Fibroblast of lung (primary cell): ENCODE measurements at regions not wholly inside any gene's neighbourhood (a gene's known extent, or its start where the extent isn't known, plus 50 kb on each side); places are given as distances from the start of the nearest gene placed in this dataset.

ENCODE experiments used
- DNase-seq, 2 donors: peaks; one replicate each; pipeline versions ENCODE4 v3.0.0 to v3.0.0-alpha.2; 2010; ENCODE audit warnings: low read depth in 2 of 2
- H2AFZ ChIP-seq: 2 replicates; pipeline ENCODE4 v1.5.1; 2012; ENCODE audit warnings: low read length, control low read depth, inconsistent platforms
- H3K27ac ChIP-seq: 2 replicates; pipeline ENCODE4 v1.5.1; 2011; ENCODE audit warnings: low read length, control low read depth; ENCODE audit not compliant: insufficient read depth
- H3K27me3 ChIP-seq: 2 replicates; pipeline ENCODE4 v1.5.1; 2011; ENCODE audit warnings: mild to moderate bottlenecking, low read length; ENCODE audit not compliant: control insufficient read depth, insufficient read depth
- H3K36me3 ChIP-seq: 2 replicates; pipeline ENCODE4 v1.5.1; 2011; ENCODE audit warnings: low read length; ENCODE audit not compliant: control insufficient read depth, insufficient read depth
- H3K4me1 ChIP-seq: 2 replicates; pipeline ENCODE4 v1.5.1; 2011; ENCODE audit warnings: low read length; ENCODE audit not compliant: control insufficient read depth, insufficient read depth; ENCODE audit errors: extremely low read depth
- H3K4me2 ChIP-seq: 2 replicates; pipeline ENCODE4 v1.5.1; 2011; ENCODE audit warnings: low read length, control low read depth; ENCODE audit not compliant: insufficient read depth; ENCODE audit errors: extremely low read depth
- H3K4me3 ChIP-seq, 4 experiments: fragments of 200-600 bp in 1 of 4; sonication (generic) in 1 of 4; replicated peaks in 1 of 4; 2 replicates each; pipeline ENCODE4 v1.5.1; 2011 to 2016; ENCODE audit warnings: low read length in 4 of 4, low read depth in 3 of 4, mild to moderate bottlenecking in 3 of 4, control low read depth in 2 of 4, inconsistent platforms in 1 of 4, mixed read lengths in 1 of 4; ENCODE audit not compliant: insufficient read depth in 1 of 4; ENCODE audit errors: control extremely low read depth in 1 of 4
- H3K79me2 ChIP-seq: 2 replicates; pipeline ENCODE4 v1.5.1; 2012; ENCODE audit warnings: mild to moderate bottlenecking, low read length, inconsistent platforms; ENCODE audit not compliant: control insufficient read depth, insufficient read depth
- H3K9ac ChIP-seq: 2 replicates; pipeline ENCODE4 v1.5.1; 2011; ENCODE audit warnings: mild to moderate bottlenecking, low read length, control low read depth; ENCODE audit not compliant: insufficient read depth
- H3K9me3 ChIP-seq: 2 replicates; pipeline ENCODE4 v1.5.1; 2012; ENCODE audit warnings: low read depth, low read length; ENCODE audit not compliant: control insufficient read depth, insufficient read depth
- H4K20me1 ChIP-seq: 2 replicates; pipeline ENCODE4 v1.5.1; 2011; ENCODE audit warnings: low read length; ENCODE audit not compliant: control insufficient read depth, insufficient read depth; ENCODE audit errors: extremely low read depth
- CTCF ChIP-seq, 2 donors: IDR thresholded peaks in 1 of 2; conservative IDR thresholded peaks in 1 of 2; 1 replicate in 1 of 2; 2 replicates in 1 of 2; pipeline ENCODE4 v1.5.1; 2011 to 2012; ENCODE audit warnings: low read length in 2 of 2, control low read depth in 1 of 2, inconsistent platforms in 1 of 2, low read depth in 1 of 2, mild to moderate bottlenecking in 1 of 2
- EZH2 ChIP-seq: IDR thresholded peaks from 2 replicates; pipeline ENCODE4 v1.5.1; 2012; ENCODE audit warnings: low read length, control low read depth, mild to moderate bottlenecking; ENCODE audit errors: missing control alignments

- DNase-seq: no peak
- H3K9me3 ChIP-seq: no peaks in the 10 kb centered on the region
These were observed 2163.1 kb upstream of the PCDH20 start for GRCh38 chr13:63578796-63579195.

GRCh38 chr13:63567031-63567430 is 2151.4 kb upstream of the PCDH20 start:
- H3K27me3 ChIP-seq: no peaks in the 10 kb centered on the region
- no peaks in the 10 kb centered on the region for H3K9me3 ChIP-seq
- no peak overlapping the region for H2AFZ ChIP-seq
- no peak for DNase-seq
- no peak overlapping the region for H3K27ac ChIP-seq
- no peak overlapping the region for H3K9ac ChIP-seq
- no peak overlapping the region for H3K4me2 ChIP-seq
- H3K4me1 ChIP-seq: no peaks in the 10 kb centered on the region
- no peaks in the 10 kb centered on the region for H3K36me3 ChIP-seq
- no peaks in the 10 kb centered on the region for H4K20me1 ChIP-seq
- TF ChIP-seq CTCF (conservative IDR thresholded peaks at IDR 0.05 in 1 of 2, IDR thresholded peaks at IDR 0.05 in 1 of 2; ENCODE audit: low read depth in 1 of 2, low read length in 2 of 2): no peak
- no peak for TF ChIP-seq EZH2
- H3K4me3 ChIP-seq: no peak overlapping the region
- H3K79me2 ChIP-seq: no peaks in the 10 kb centered on the region

More at GRCh38 chr13:63578796-63579195, 2163.1 kb upstream of the PCDH20 start:
- TF ChIP-seq CTCF (conservative IDR thresholded peaks at IDR 0.05 in 1 of 2, IDR thresholded peaks at IDR 0.05 in 1 of 2; ENCODE audit: low read depth in 1 of 2, low read length in 2 of 2) (no peak), EZH2 (no peak)
- Histone ChIP-seq H3K36me3 (no peaks in the 10 kb centered on the region), H3K27ac (no peak overlapping the region), H3K4me2 (no peak overlapping the region), H2AFZ (no peak overlapping the region), H3K27me3 (no peaks in the 10 kb centered on the region), H3K4me1 (no peaks in the 10 kb centered on the region), H3K4me3 (no peak overlapping the region), H3K79me2 (no peaks in the 10 kb centered on the region), H3K9ac (no peak overlapping the region), H4K20me1 (no peaks in the 10 kb centered on the region)

GRCh38 chr13:63554157-63554556 is 2138.5 kb upstream of the PCDH20 start:
- no peak overlapping the region for H3K27ac ChIP-seq
- H3K9ac ChIP-seq: no peak overlapping the region
- H3K4me1 ChIP-seq: no peaks in the 10 kb centered on the region
- no peak for DNase-seq
- H2AFZ ChIP-seq: no peak overlapping the region
- no peaks in the 10 kb centered on the region for H3K9me3 ChIP-seq
- H3K4me2 ChIP-seq: no peak overlapping the region
- no peak overlapping the region for H3K4me3 ChIP-seq
- H3K27me3 ChIP-seq: no peaks in the 10 kb centered on the region
- H3K79me2 ChIP-seq: no peaks in the 10 kb centered on the region
- no peaks in the 10 kb centered on the region for H3K36me3 ChIP-seq
- H4K20me1 ChIP-seq: no peaks in the 10 kb centered on the region
- TF ChIP-seq EZH2 (no peak), CTCF (conservative IDR thresholded peaks at IDR 0.05 in 1 of 2, IDR thresholded peaks at IDR 0.05 in 1 of 2; ENCODE audit: low read depth in 1 of 2, low read length in 2 of 2) (no peak)
